ENCODE measurements at regions not wholly inside any gene's neighbourhood (a gene's known extent, or its start where the extent isn't known, plus 50 kb on each side); places are given as distances from the start of the nearest gene placed in this dataset.

GRCh38 chr2:58558881-58559280, 317.8 kb upstream of the FANCL start:
- no peak overlapping the region for H3K27ac Mint-ChIP-seq
- no peaks in the 10 kb centered on the region for H3K9me3 Mint-ChIP-seq (ENCODE audit: insufficient read depth)
- H3K36me3 ChIP-seq (replicated peaks in 1 of 2; ENCODE audit: control extremely low read depth in 1 of 2, control insufficient read depth in 1 of 2, extremely low read depth in 1 of 2, insufficient read depth in 2 of 2, low read length in 1 of 2), result no peaks in the 10 kb centered on the region
- no peaks in the 10 kb centered on the region for H4K20me1 ChIP-seq (ENCODE audit: control insufficient read depth, insufficient read depth, low read length, poor library complexity, severe bottlenecking)
- no peak overlapping the region for H3K4me3 ChIP-seq (ENCODE audit: control extremely low read depth in 1 of 5, extremely low read depth in 1 of 5, insufficient read depth in 1 of 5, low read depth in 2 of 5, low read length in 4 of 5)
- peaks cover 7% of the 10 kb centered on the region for H3K27me3 Mint-ChIP-seq
- ATAC-seq (ENCODE audit: low read depth) (no peak), DNase-seq (no peak)
- TF ChIP-seq, protein P1, sequence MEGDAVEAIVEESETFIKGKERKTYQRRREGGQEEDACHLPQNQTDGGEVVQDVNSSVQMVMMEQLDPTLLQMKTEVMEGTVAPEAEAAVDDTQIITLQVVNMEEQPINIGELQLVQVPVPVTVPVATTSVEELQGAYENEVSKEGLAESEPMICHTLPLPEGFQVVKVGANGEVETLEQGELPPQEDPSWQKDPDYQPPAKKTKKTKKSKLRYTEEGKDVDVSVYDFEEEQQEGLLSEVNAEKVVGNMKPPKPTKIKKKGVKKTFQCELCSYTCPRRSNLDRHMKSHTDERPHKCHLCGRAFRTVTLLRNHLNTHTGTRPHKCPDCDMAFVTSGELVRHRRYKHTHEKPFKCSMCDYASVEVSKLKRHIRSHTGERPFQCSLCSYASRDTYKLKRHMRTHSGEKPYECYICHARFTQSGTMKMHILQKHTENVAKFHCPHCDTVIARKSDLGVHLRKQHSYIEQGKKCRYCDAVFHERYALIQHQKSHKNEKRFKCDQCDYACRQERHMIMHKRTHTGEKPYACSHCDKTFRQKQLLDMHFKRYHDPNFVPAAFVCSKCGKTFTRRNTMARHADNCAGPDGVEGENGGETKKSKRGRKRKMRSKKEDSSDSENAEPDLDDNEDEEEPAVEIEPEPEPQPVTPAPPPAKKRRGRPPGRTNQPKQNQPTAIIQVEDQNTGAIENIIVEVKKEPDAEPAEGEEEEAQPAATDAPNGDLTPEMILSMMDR (IDR thresholded peaks at IDR 0.05), result no peak
- no peak for TF ChIP-seq EZH2 (IDR thresholded peaks at IDR 0.05; ENCODE audit: borderline replicate concordance, insufficient read depth, low read depth, low read length, poor library complexity, severe bottlenecking)
- CTCF ChIA-PET, result no interaction called here
- no peak overlapping the region for H3K27ac ChIP-seq (ENCODE audit: low read length in 2 of 2)
- H3K4me2 ChIP-seq (replicated peaks; ENCODE audit: low read depth, low read length, poor library complexity, severe bottlenecking), result no peak overlapping the region
- H3K79me2 ChIP-seq (ENCODE audit: control insufficient read depth, insufficient read depth, low read length), result no peaks in the 10 kb centered on the region
- POLR2A ChIA-PET, result no interaction called here
- no peak overlapping the region for H3K4me3 Mint-ChIP-seq
- 100% methylated on average over 1 of the region's 4 CpGs for WGBS (ENCODE audit: insufficient coverage)
- H3K27me3 ChIP-seq (replicated peaks in 1 of 4; ENCODE audit: control extremely low read depth in 1 of 4, control insufficient read depth in 3 of 4, insufficient read depth in 4 of 4, low read length in 3 of 4), result no peaks in the 10 kb centered on the region
- H3K9me3 ChIP-seq (ENCODE audit: control extremely low read depth in 1 of 3, control insufficient read depth in 2 of 3, insufficient read depth in 1 of 3, low read length in 2 of 3), result no peaks in the 10 kb centered on the region
- no peak overlapping the region for H3K9ac ChIP-seq (ENCODE audit: low read length)
- intact Hi-C loops (cut with micrococcal nuclease), result no loop called here
- H3K4me1 ChIP-seq (ENCODE audit: control insufficient read depth in 2 of 2, insufficient read depth in 2 of 2, low read length in 2 of 2), result no peaks in the 10 kb centered on the region
- no peak overlapping the region for H2AFZ ChIP-seq (ENCODE audit: insufficient read depth, low read depth, low read length, poor library complexity, severe bottlenecking)
- H3K4me1 Mint-ChIP-seq, result no peaks in the 10 kb centered on the region

DNA sequence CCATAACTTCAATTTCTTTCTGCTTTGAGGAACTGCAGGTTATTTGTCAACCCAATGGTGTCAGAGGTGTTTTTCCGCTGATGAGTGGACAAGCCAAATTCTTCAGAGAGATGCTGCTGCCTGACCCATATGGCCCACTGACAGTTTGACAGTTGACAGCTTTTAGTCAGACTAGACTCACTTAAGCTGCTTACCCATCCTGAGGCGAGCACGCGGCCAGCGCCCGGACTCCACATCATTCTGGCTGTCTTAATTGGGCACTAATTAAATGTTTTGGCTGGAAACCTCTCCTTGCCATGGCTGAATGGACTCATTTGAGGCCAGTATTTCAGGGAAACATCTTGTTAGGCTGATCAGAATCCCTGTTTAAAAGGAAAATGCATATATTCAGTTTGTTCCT, 316.1 kb upstream of the FANCL start:
- Histone ChIP-seq H3K79me2 (ENCODE audit: control insufficient read depth, insufficient read depth, low read length) (no peaks in the 10 kb centered on the region), H3K9me3 (ENCODE audit: control extremely low read depth in 1 of 3, control insufficient read depth in 2 of 3, insufficient read depth in 1 of 3, low read length in 2 of 3) (no peaks in the 10 kb centered on the region), H3K4me1 (ENCODE audit: control insufficient read depth in 2 of 2, insufficient read depth in 2 of 2, low read length in 2 of 2) (no peaks in the 10 kb centered on the region), H2AFZ (ENCODE audit: insufficient read depth, low read depth, low read length, poor library complexity, severe bottlenecking) (no peak overlapping the region), H4K20me1 (ENCODE audit: control insufficient read depth, insufficient read depth, low read length, poor library complexity, severe bottlenecking) (no peaks in the 10 kb centered on the region), H3K9ac (ENCODE audit: low read length) (no peak overlapping the region), H3K27me3 (replicated peaks in 1 of 4; ENCODE audit: control extremely low read depth in 1 of 4, control insufficient read depth in 3 of 4, insufficient read depth in 4 of 4, low read length in 3 of 4) (no peaks in the 10 kb centered on the region), H3K36me3 (replicated peaks in 1 of 2; ENCODE audit: control extremely low read depth in 1 of 2, control insufficient read depth in 1 of 2, extremely low read depth in 1 of 2, insufficient read depth in 2 of 2, low read length in 1 of 2) (no peaks in the 10 kb centered on the region), H3K27ac (ENCODE audit: low read length in 2 of 2) (no peak overlapping the region), H3K4me3 (ENCODE audit: control extremely low read depth in 1 of 5, extremely low read depth in 1 of 5, insufficient read depth in 1 of 5, low read depth in 2 of 5, low read length in 4 of 5) (no peak overlapping the region), H3K4me2 (replicated peaks; ENCODE audit: low read depth, low read length, poor library complexity, severe bottlenecking) (no peak overlapping the region)
- Mint-ChIP-seq H3K27ac (no peak overlapping the region), H3K27me3 (peaks cover 7% of the 10 kb centered on the region), H3K4me3 (no peak overlapping the region), H3K4me1 (no peaks in the 10 kb centered on the region), H3K9me3 (ENCODE audit: insufficient read depth) (no peaks in the 10 kb centered on the region)
- DNase-seq (no peak), ATAC-seq (ENCODE audit: low read depth) (no peak)
- intact Hi-C loops (cut with micrococcal nuclease), result no loop called here
- 98% methylated on average over 6 of the region's 6 CpGs for WGBS (ENCODE audit: insufficient coverage)
- ChIA-PET POLR2A (no interaction called here), CTCF (no interaction called here)
- TF ChIP-seq, protein P1 (IDR thresholded peaks at IDR 0.05), result no peak
- TF ChIP-seq EZH2 (IDR thresholded peaks at IDR 0.05; ENCODE audit: borderline replicate concordance, insufficient read depth, low read depth, low read length, poor library complexity, severe bottlenecking), result no peak
